Hepatocyte (in vitro differentiated cells): ENCODE measurements at regions not wholly inside any gene's neighbourhood (a gene's known extent, or its start where the extent isn't known, plus 50 kb on each side); places are given as distances from the start of the nearest gene placed in this dataset.

Source experiments
- EZH2phosphoT487 ChIP-seq: fragments of 200-600 bp; sonication (generic); IDR thresholded peaks from one replicate; pipeline ENCODE4 v1.6.1; 2018; ENCODE audit warnings: antibody characterized with exemption, mild to moderate bottlenecking, low read depth, moderate library complexity; ENCODE audit not compliant: unreplicated experiment, severe bottlenecking
- TF ChIP-seq, protein P1 (sequence below): fragments of 200-600 bp; sonication (generic); IDR thresholded peaks from 2 replicates; pipeline ENCODE4 v1.5.1; 2016; ENCODE audit warnings: antibody characterized with exemption, mild to moderate bottlenecking; ENCODE audit not compliant: poor library complexity

DNA sequence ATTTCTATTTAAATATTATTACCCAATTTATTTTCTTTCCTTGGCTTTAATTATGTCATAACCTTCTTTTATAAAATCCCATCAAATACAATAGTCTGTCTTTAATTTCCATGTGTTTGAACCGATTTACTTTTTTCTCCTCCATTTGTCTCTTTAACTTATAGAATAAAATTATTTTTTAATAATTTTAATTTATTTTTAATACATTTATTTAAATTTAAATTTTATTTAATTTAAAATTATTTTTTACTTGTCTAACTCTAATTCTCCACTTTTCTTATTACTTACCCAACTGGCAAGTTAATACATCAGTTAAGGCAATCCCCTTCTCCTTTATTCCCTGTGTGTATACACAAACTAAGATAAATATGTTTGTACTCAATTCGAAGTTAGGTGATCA is 817.6 kb upstream of the NR2F2 start:
- TF ChIP-seq, protein P1, sequence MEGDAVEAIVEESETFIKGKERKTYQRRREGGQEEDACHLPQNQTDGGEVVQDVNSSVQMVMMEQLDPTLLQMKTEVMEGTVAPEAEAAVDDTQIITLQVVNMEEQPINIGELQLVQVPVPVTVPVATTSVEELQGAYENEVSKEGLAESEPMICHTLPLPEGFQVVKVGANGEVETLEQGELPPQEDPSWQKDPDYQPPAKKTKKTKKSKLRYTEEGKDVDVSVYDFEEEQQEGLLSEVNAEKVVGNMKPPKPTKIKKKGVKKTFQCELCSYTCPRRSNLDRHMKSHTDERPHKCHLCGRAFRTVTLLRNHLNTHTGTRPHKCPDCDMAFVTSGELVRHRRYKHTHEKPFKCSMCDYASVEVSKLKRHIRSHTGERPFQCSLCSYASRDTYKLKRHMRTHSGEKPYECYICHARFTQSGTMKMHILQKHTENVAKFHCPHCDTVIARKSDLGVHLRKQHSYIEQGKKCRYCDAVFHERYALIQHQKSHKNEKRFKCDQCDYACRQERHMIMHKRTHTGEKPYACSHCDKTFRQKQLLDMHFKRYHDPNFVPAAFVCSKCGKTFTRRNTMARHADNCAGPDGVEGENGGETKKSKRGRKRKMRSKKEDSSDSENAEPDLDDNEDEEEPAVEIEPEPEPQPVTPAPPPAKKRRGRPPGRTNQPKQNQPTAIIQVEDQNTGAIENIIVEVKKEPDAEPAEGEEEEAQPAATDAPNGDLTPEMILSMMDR, result no peak
- TF ChIP-seq EZH2phosphoT487, result no peak
